A549 (cell line): ENCODE measurements at regions not wholly inside any gene's neighbourhood (a gene's known extent, or its start where the extent isn't known, plus 50 kb on each side); places are given as distances from the start of the nearest gene placed in this dataset.

ENCODE experiments used
- ATAC-seq, 2 experiments: fragments of 200-7000 bp in 1 of 2; fragments of >200 bp in 1 of 2; cut with Nextera tagmentation in 1 of 2; cut with Tn5 transposase in 1 of 2; 3 replicates each; pipeline versions ENCODE4 v1.8.0 to v1.9.1; 2018 to 2020; ENCODE audit warnings: mild to moderate bottlenecking in 1 of 2, moderate library complexity in 1 of 2
- CTCF ChIA-PET: fragments of 300-600 bp; sonication (Branson Sonifier 250); formaldehyde crosslinking; extraction: SDS; loops from one replicate; lab custom pipeline; 2021; ENCODE audit warnings: antibody characterized with exemption, inconsistent platforms; lab: Yijun Ruan, JAX
- POLR2A ChIA-PET: fragments of 350-600 bp; formaldehyde crosslinking; extraction: SDS; loops from one replicate; lab custom pipeline; 2021; ENCODE audit warnings: antibody characterized with exemption, inconsistent platforms; lab: Yijun Ruan, JAX
- DNase-seq, 2 experiments: peaks; one replicate each; pipeline versions ENCODE4 v3.0.0 to v3.0.0-alpha.2; 2011 to 2016; ENCODE audit warnings: low read depth in 1 of 2, low spot score in 1 of 2
- FAIRE-seq: peaks from 2 replicates; lab custom pipeline; 2011; peaks lifted over from hg19 to GRCh38; lab: Jason Lieb, UNC
- H3K27ac ChIP-seq, 2 experiments: fragments of >200 bp; sonication (Bioruptor Twin); formaldehyde crosslinking; 3 replicates each; pipeline ENCODE4 v1.5.1; 2016 to 2017
- H3K4me1 ChIP-seq: fragments of >200 bp; sonication (Bioruptor Twin); formaldehyde crosslinking; 3 replicates; pipeline ENCODE4 v1.6.1; 2016
- H3K4me2 ChIP-seq: fragments of >200 bp; sonication (Bioruptor Twin); formaldehyde crosslinking; 3 replicates; pipeline ENCODE4 v1.6.1; 2016
- H3K4me3 ChIP-seq: fragments of >200 bp; sonication (Bioruptor Twin); formaldehyde crosslinking; 3 replicates; pipeline ENCODE4 v1.5.1; 2016
- H3K9me3 ChIP-seq: fragments of >200 bp; sonication (Bioruptor Twin); formaldehyde crosslinking; 3 replicates; pipeline ENCODE4 v1.6.1; 2016
- BHLHE40 ChIP-seq: IDR thresholded peaks from 2 replicates; pipeline ENCODE4 v1.6.1; 2012; ENCODE audit warnings: low read depth, low read length, inconsistent platforms
- CBX2 ChIP-seq: fragments of 200-600 bp; sonication (generic); IDR thresholded peaks from 2 replicates; pipeline ENCODE4 v1.6.1; 2016; ENCODE audit warnings: low read depth, mild to moderate bottlenecking, borderline replicate concordance
- CHD4 ChIP-seq: fragments of 200-600 bp; sonication (generic); IDR thresholded peaks from 2 replicates; pipeline ENCODE4 v1.6.1; 2016; ENCODE audit warnings: antibody characterized with exemption, mild to moderate bottlenecking, borderline replicate concordance
- EHF ChIP-seq: fragments of 250-450 bp; sonication (Bioruptor Pico); IDR thresholded peaks from 2 replicates; pipeline ENCODE4 v1.5.0; 2020; ENCODE audit warnings: mild to moderate bottlenecking
- EHMT2 ChIP-seq: fragments of 200-600 bp; sonication (generic); IDR thresholded peaks from 2 replicates; pipeline ENCODE4 v1.6.1; 2016; ENCODE audit warnings: antibody characterized with exemption, low read depth, mild to moderate bottlenecking, moderate library complexity
- ESRRA ChIP-seq: fragments of 150-350 bp; IDR thresholded peaks from 2 replicates; pipeline ENCODE4 v1.6.1; 2014; ENCODE audit warnings: mild to moderate bottlenecking, low read length, borderline replicate concordance
- FOSB ChIP-seq: fragments of 250-450 bp; sonication (Bioruptor Pico); IDR thresholded peaks from 2 replicates; pipeline ENCODE4 v1.5.0; 2020; ENCODE audit warnings: mild to moderate bottlenecking, moderate library complexity
- HDAC2 ChIP-seq: fragments of 200-600 bp; sonication (generic); IDR thresholded peaks from 2 replicates; pipeline ENCODE4 v1.6.1; 2016
- HOXB13 ChIP-seq: fragments of 250-450 bp; sonication (Bioruptor Pico); IDR thresholded peaks from 2 replicates; pipeline ENCODE4 v1.5.0; 2020; ENCODE audit warnings: low read depth, mild to moderate bottlenecking, moderate library complexity
- HOXB5 ChIP-seq: fragments of 250-450 bp; sonication (Bioruptor Pico); IDR thresholded peaks from 2 replicates; pipeline ENCODE4 v1.5.0; 2020; ENCODE audit warnings: mild to moderate bottlenecking, moderate library complexity
- MYC ChIP-seq: IDR thresholded peaks from 2 replicates; pipeline ENCODE4 v1.6.1; 2012; ENCODE audit warnings: mild to moderate bottlenecking, inconsistent platforms, low read length, improper control_type of control experiment, borderline replicate concordance
- PHF8 ChIP-seq: fragments of 200-600 bp; sonication (generic); IDR thresholded peaks from 2 replicates; pipeline ENCODE4 v1.6.1; 2016; ENCODE audit warnings: low read depth, mild to moderate bottlenecking, antibody characterized with exemption, moderate library complexity, borderline replicate concordance
- RAD21 ChIP-seq, 2 experiments: fragments of >200 bp in 1 of 2; sonication (Bioruptor Twin) in 1 of 2; formaldehyde crosslinking in 1 of 2; IDR thresholded peaks in 1 of 2; conservative IDR thresholded peaks in 1 of 2; 2 replicates in 1 of 2; 3 replicates in 1 of 2; pipeline ENCODE4 v1.6.1; 2012 to 2018; ENCODE audit warnings: inconsistent platforms in 1 of 2
- RARB ChIP-seq: fragments of 250-450 bp; sonication (Bioruptor Pico); IDR thresholded peaks from 2 replicates; pipeline ENCODE4 v1.8.0; 2021; ENCODE audit warnings: mild to moderate bottlenecking, moderate library complexity
- RFX5 ChIP-seq: fragments of 450-650 bp; IDR thresholded peaks from 2 replicates; pipeline ENCODE4 v1.7.1; 2014; ENCODE audit warnings: antibody characterized with exemption, mild to moderate bottlenecking, moderate library complexity
- TFCP2L1 ChIP-seq: fragments of 250-450 bp; sonication (Bioruptor Pico); IDR thresholded peaks from 2 replicates; pipeline ENCODE4 v1.5.0; 2021; ENCODE audit warnings: mild to moderate bottlenecking
- ZC3H11A ChIP-seq: fragments of 450-650 bp; IDR thresholded peaks from 2 replicates; pipeline ENCODE4 v1.6.1; 2014; ENCODE audit warnings: antibody characterized with exemption, mild to moderate bottlenecking
- ZFP36 ChIP-seq: fragments of 450-650 bp; IDR thresholded peaks from 2 replicates; pipeline ENCODE4 v1.6.1; 2014; ENCODE audit warnings: borderline replicate concordance; ENCODE audit not compliant: partially characterized antibody
- ZNF302 ChIP-seq: fragments of 250-450 bp; sonication (Bioruptor Pico); IDR thresholded peaks from 2 replicates; pipeline ENCODE4 v1.9.0; 2021; ENCODE audit warnings: inconsistent platforms, mild to moderate bottlenecking, moderate library complexity
- WGBS: methylation state at CpG from one replicate; pipeline ENCODE4 v1.1.6; 2017; ENCODE audit errors: missing lambda C conversion rate; 5-methylcytosine and 5-hydroxymethylcytosine counted together
- TF ChIP-seq, protein P1 (sequence below): fragments of 250-450 bp; sonication (Bioruptor Pico); IDR thresholded peaks from 2 replicates; pipeline ENCODE4 v1.5.0; 2021; ENCODE audit warnings: mild to moderate bottlenecking, moderate library complexity, borderline replicate concordance
- TF ChIP-seq, protein P2 (sequence below): fragments of 150-350 bp; IDR thresholded peaks from 2 replicates; pipeline ENCODE4 v1.6.1; 2014; ENCODE audit warnings: low read depth, mild to moderate bottlenecking, low read length
- TF ChIP-seq, protein P3 (sequence below): fragments of >200 bp; sonication (Bioruptor Twin); formaldehyde crosslinking; IDR thresholded peaks from 3 replicates; pipeline ENCODE4 v1.5.1; 2016
- TF ChIP-seq, protein P4 (sequence below): fragments of 200-600 bp; sonication (generic); IDR thresholded peaks from 2 replicates; pipeline ENCODE4 v1.6.1; 2016; ENCODE audit warnings: antibody characterized with exemption, mild to moderate bottlenecking, moderate library complexity
- TF ChIP-seq, protein P5 (sequence below): IDR thresholded peaks from 2 replicates; pipeline ENCODE4 v1.6.1; 2012
- TF ChIP-seq, protein P6 (sequence below): fragments of 250-450 bp; sonication (Bioruptor Pico); IDR thresholded peaks from 2 replicates; pipeline ENCODE4 v1.5.0; 2020; ENCODE audit warnings: low read depth, mild to moderate bottlenecking, moderate library complexity

DNA sequence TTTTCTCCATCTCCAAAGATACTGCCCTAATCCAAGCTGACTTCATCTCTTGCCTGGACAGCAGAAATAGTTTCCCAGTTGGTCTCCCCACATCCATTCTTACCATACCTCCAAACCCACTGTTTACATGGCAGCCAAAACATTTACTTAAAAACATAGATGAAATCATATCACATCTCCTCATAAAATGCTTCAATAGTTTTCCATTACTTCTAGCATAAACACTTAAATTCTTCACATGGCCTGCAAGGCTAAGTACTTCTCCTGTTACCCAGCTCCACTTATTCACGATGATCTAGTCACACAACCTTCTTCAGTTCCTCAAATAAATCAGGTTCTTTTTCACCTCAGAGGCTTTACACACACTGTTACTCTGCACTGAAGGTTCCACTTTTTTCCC, 185.8 kb upstream of the ACVR2A start:
- no peaks in the 10 kb centered on the region for H3K4me1 ChIP-seq
- CTCF ChIA-PET = no interaction called here
- no peak for FAIRE-seq
- POLR2A ChIA-PET = no interaction called here
- no peak for ATAC-seq
- DNase-seq = no peak
- TF ChIP-seq EHMT2 (no peak), CBX2 (no peak), BHLHE40 (no peak), PHF8 (no peak), HOXB5 (CRISPR knock-in tag) (no peak), ESRRA (no peak), TFCP2L1 (no peak), MYC (no peak), ZC3H11A (no peak), RFX5 (no peak), RAD21 (conservative IDR thresholded peaks at IDR 0.05 in 1 of 2, IDR thresholded peaks at IDR 0.05 in 1 of 2) (no peak), RARB (CRISPR knock-in tag) (no peak), HDAC2 (no peak)
- TF ChIP-seq, protein P1, sequence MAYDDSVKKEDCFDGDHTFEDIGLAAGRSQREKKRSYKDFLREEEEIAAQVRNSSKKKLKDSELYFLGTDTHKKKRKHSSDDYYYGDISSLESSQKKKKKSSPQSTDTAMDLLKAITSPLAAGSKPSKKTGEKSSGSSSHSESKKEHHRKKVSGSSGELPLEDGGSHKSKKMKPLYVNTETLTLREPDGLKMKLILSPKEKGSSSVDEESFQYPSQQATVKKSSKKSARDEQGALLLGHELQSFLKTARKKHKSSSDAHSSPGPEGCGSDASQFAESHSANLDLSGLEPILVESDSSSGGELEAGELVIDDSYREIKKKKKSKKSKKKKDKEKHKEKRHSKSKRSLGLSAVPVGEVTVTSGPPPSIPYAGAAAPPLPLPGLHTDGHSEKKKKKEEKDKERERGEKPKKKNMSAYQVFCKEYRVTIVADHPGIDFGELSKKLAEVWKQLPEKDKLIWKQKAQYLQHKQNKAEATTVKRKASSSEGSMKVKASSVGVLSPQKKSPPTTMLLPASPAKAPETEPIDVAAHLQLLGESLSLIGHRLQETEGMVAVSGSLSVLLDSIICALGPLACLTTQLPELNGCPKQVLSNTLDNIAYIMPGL = no peak
- TF ChIP-seq, protein P2, sequence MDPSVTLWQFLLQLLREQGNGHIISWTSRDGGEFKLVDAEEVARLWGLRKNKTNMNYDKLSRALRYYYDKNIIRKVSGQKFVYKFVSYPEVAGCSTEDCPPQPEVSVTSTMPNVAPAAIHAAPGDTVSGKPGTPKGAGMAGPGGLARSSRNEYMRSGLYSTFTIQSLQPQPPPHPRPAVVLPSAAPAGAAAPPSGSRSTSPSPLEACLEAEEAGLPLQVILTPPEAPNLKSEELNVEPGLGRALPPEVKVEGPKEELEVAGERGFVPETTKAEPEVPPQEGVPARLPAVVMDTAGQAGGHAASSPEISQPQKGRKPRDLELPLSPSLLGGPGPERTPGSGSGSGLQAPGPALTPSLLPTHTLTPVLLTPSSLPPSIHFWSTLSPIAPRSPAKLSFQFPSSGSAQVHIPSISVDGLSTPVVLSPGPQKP = no peak
- no peaks in the 10 kb centered on the region for H3K9me3 ChIP-seq
- 0% methylated on average over 1 of the region's 1 CpG for WGBS
- no peak overlapping the region for H3K4me3 ChIP-seq
- no peak overlapping the region for H3K27ac ChIP-seq
- no peak overlapping the region for H3K4me2 ChIP-seq

DNA sequence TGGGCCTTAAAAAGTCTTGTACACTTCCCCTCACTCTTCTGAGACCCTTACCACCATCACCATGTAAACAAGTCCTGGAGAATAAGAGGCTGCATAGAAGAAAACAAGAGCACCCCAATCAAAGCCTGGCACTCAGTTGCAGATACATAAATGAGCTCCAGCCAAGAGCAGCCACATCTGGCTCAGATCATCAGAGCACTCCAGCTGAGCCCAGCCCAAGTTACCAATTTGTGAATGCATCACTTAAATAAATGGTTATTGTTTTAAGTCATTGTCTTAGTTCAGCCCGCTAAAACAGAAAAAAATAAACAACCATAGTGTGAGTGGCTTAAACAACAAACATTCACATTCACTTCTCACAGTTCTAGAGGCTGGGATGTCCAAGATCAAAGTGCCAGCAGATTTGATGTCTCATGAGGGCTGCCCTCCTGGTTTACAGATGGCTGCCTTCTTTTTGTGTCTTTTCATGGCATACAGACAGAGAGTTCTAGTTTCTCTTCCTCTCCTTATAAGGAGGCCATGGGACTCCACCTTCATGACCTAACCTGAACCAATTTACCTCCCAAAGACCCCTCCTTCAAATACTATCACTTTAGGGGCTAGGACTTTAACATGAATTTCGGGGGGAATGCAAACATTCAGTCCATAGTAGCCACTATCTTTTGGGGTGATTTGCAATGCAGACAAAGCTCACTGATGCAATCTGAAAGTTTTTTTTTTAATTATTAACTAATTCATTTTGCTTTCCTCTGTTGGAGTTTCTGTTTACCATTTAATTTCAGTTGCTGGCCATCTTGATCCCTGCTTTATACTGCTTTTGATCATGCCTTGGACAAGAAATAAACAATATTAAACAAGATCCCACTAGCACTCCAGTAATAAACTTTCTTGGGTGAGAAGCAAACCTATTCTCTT, 187.5 kb upstream of the ACVR2A start:
- POLR2A ChIA-PET = no interaction called here

More for the DNA sequence above, 187.5 kb upstream of the ACVR2A start:
- Histone ChIP-seq H3K9me3 (no peaks in the 10 kb centered on the region), H3K4me2 (no peak overlapping the region), H3K27ac (no peak overlapping the region), H3K4me3 (no peak overlapping the region), H3K4me1 (no peaks in the 10 kb centered on the region)
- DNase-seq (no peak), FAIRE-seq (no peak), ATAC-seq (no peak)
- CTCF ChIA-PET = no interaction called here
- TF ChIP-seq HOXB13 (CRISPR knock-in tag) (no peak), EHF (CRISPR knock-in tag) (no peak), TFCP2L1 (no peak), FOSB (no peak), RARB (CRISPR knock-in tag) (no peak), ZNF302 (CRISPR knock-in tag) (no peak), RAD21 (conservative IDR thresholded peaks at IDR 0.05 in 1 of 2, IDR thresholded peaks at IDR 0.05 in 1 of 2) (no peak), CHD4 (no peak), ZFP36 (no peak)
- TF ChIP-seq, protein P3, sequence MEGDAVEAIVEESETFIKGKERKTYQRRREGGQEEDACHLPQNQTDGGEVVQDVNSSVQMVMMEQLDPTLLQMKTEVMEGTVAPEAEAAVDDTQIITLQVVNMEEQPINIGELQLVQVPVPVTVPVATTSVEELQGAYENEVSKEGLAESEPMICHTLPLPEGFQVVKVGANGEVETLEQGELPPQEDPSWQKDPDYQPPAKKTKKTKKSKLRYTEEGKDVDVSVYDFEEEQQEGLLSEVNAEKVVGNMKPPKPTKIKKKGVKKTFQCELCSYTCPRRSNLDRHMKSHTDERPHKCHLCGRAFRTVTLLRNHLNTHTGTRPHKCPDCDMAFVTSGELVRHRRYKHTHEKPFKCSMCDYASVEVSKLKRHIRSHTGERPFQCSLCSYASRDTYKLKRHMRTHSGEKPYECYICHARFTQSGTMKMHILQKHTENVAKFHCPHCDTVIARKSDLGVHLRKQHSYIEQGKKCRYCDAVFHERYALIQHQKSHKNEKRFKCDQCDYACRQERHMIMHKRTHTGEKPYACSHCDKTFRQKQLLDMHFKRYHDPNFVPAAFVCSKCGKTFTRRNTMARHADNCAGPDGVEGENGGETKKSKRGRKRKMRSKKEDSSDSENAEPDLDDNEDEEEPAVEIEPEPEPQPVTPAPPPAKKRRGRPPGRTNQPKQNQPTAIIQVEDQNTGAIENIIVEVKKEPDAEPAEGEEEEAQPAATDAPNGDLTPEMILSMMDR = no peak
- TF ChIP-seq, protein P4, sequence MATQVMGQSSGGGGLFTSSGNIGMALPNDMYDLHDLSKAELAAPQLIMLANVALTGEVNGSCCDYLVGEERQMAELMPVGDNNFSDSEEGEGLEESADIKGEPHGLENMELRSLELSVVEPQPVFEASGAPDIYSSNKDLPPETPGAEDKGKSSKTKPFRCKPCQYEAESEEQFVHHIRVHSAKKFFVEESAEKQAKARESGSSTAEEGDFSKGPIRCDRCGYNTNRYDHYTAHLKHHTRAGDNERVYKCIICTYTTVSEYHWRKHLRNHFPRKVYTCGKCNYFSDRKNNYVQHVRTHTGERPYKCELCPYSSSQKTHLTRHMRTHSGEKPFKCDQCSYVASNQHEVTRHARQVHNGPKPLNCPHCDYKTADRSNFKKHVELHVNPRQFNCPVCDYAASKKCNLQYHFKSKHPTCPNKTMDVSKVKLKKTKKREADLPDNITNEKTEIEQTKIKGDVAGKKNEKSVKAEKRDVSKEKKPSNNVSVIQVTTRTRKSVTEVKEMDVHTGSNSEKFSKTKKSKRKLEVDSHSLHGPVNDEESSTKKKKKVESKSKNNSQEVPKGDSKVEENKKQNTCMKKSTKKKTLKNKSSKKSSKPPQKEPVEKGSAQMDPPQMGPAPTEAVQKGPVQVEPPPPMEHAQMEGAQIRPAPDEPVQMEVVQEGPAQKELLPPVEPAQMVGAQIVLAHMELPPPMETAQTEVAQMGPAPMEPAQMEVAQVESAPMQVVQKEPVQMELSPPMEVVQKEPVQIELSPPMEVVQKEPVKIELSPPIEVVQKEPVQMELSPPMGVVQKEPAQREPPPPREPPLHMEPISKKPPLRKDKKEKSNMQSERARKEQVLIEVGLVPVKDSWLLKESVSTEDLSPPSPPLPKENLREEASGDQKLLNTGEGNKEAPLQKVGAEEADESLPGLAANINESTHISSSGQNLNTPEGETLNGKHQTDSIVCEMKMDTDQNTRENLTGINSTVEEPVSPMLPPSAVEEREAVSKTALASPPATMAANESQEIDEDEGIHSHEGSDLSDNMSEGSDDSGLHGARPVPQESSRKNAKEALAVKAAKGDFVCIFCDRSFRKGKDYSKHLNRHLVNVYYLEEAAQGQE = no peak
- TF ChIP-seq, protein P5, sequence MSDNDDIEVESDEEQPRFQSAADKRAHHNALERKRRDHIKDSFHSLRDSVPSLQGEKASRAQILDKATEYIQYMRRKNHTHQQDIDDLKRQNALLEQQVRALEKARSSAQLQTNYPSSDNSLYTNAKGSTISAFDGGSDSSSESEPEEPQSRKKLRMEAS = no peak
- TF ChIP-seq, protein P6, sequence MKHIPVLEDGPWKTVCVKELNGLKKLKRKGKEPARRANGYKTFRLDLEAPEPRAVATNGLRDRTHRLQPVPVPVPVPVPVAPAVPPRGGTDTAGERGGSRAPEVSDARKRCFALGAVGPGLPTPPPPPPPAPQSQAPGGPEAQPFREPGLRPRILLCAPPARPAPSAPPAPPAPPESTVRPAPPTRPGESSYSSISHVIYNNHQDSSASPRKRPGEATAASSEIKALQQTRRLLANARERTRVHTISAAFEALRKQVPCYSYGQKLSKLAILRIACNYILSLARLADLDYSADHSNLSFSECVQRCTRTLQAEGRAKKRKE (CRISPR knock-in tag) = no peak
- 28% methylated on average over 2 of the region's 2 CpGs for WGBS
